Muscle of leg (tissue), 3 donors: ENCODE measurements at regions not wholly inside any gene's neighbourhood (a gene's known extent, or its start where the extent isn't known, plus 50 kb on each side); places are given as distances from the start of the nearest gene placed in this dataset.
A peak's percentile ranks its signal among the peaks of the same experiment; 100 is the strongest.
"Not testable (repeated sequence)": the region's sequence is repeated elsewhere in the genome, so short reads cannot be mapped to it uniquely, and the experiment has no call there.

Experiments
- DNase-seq: peaks from one replicate; pipeline ENCODE4 v3.0.0; 2013
- H3K27ac ChIP-seq: one replicate; pipeline ENCODE4 v1.5.1; 2013; ENCODE audit warnings: mild to moderate bottlenecking, low read length, control low read depth
- H3K27me3 ChIP-seq: one replicate; pipeline ENCODE4 v1.6.1; 2013; ENCODE audit warnings: low read length; ENCODE audit not compliant: control insufficient read depth, insufficient read depth
- H3K36me3 ChIP-seq: one replicate; pipeline ENCODE4 v1.6.1; 2013; ENCODE audit warnings: low read length; ENCODE audit not compliant: control insufficient read depth, insufficient read depth
- H3K4me1 ChIP-seq: one replicate; pipeline ENCODE4 v1.6.1; 2013; ENCODE audit warnings: low read length; ENCODE audit not compliant: control insufficient read depth, insufficient read depth
- H3K4me3 ChIP-seq: one replicate; pipeline ENCODE4 v1.5.1; 2013; ENCODE audit warnings: low read length, control low read depth
- H3K9me3 ChIP-seq: replicated peaks from 2 replicates; pipeline ENCODE4 v1.6.1; 2013; ENCODE audit warnings: low read depth, low read length; ENCODE audit not compliant: control insufficient read depth
- WGBS: methylation state at CpG from one replicate; pipeline ENCODE4 v1.1.5; 2013; ENCODE audit warnings: missing lambda C conversion rate; ENCODE audit not compliant: insufficient coverage; 5-methylcytosine and 5-hydroxymethylcytosine counted together

GRCh38 chr7:149714081-149714909 lies 59.1 kb downstream of the ZNF467 start:
- Histone ChIP-seq H3K27me3 (no peaks in the 10 kb centered on the region), H3K4me3 (peak overlapping the region; percentile 58), H3K4me1 (peaks cover 27% of the 10 kb centered on the region), H3K9me3 (peaks cover 14% of the 10 kb centered on the region), H3K27ac (peak overlapping the region; percentile 35), H3K36me3 (no peaks in the 10 kb centered on the region)
- peak; percentile 96 for DNase-seq
- WGBS: 3% methylated on average over 70 of the region's 88 CpGs

- Histone ChIP-seq H3K4me1 (peaks cover 25% of the 10 kb centered on the region), H3K27me3 (no peaks in the 10 kb centered on the region), H3K36me3 (no peaks in the 10 kb centered on the region), H3K9me3 (peaks cover 18% of the 10 kb centered on the region), H3K27ac (no peak overlapping the region), H3K4me3 (peak overlapping the region; percentile 58)
- no peak for DNase-seq
- WGBS: 90% methylated on average over 23 of the region's 26 CpGs
These were observed 59.7 kb downstream of the ZNF467 start for GRCh38 chr7:149713731-149714068.

- Histone ChIP-seq H3K4me1 (peaks cover 25% of the 10 kb centered on the region), H3K27ac (no peak overlapping the region), H3K36me3 (no peaks in the 10 kb centered on the region), H3K27me3 (no peaks in the 10 kb centered on the region), H3K9me3 (peaks cover 19% of the 10 kb centered on the region), H3K4me3 (no peak overlapping the region)
- no peak for DNase-seq
- WGBS: 86% methylated on average over 11 of the region's 16 CpGs
These were observed 60.2 kb downstream of the ZNF467 start for GRCh38 chr7:149713061-149713730.

- Histone ChIP-seq H3K27ac (no peak overlapping the region), H3K4me1 (no peaks in the 10 kb centered on the region), H3K4me3 (no peak overlapping the region), H3K27me3 (no peaks in the 10 kb centered on the region), H3K9me3 (peaks cover 14% of the 10 kb centered on the region), H3K36me3 (no peaks in the 10 kb centered on the region)
- no peak for DNase-seq
- 90% methylated on average over 2 of the region's 7 CpGs for WGBS
These were observed 65.4 kb downstream of the ZNF467 start for GRCh38 chr7:149708026-149708425.

GRCh38 chr7:149707448-149707886 lies 65.9 kb downstream of the ZNF467 start:
- H3K36me3 ChIP-seq: no peaks in the 10 kb centered on the region
- H3K27ac ChIP-seq: no peak overlapping the region
- peaks cover 12% of the 10 kb centered on the region for H3K9me3 ChIP-seq
- 64% methylated on average over 1 of the region's 1 CpG for WGBS
- H3K4me3 ChIP-seq: no peak overlapping the region
- no peak for DNase-seq
- no peaks in the 10 kb centered on the region for H3K4me1 ChIP-seq
- no peaks in the 10 kb centered on the region for H3K27me3 ChIP-seq

- H3K27me3 ChIP-seq: no peaks in the 10 kb centered on the region
- H3K9me3 ChIP-seq: peaks cover 10% of the 10 kb centered on the region
- no peaks in the 10 kb centered on the region for H3K4me1 ChIP-seq
- H3K4me3 ChIP-seq: no peak overlapping the region
- DNase-seq: no peak
- no peaks in the 10 kb centered on the region for H3K36me3 ChIP-seq
- H3K27ac ChIP-seq: no peak overlapping the region
- 68% methylated on average over 3 of the region's 3 CpGs for WGBS
These were observed 67.0 kb downstream of the ZNF467 start for GRCh38 chr7:149706398-149706797.

- Histone ChIP-seq H3K36me3 (no peaks in the 10 kb centered on the region), H3K4me1 (no peaks in the 10 kb centered on the region), H3K27ac (no peak overlapping the region), H3K9me3 (peaks cover 7% of the 10 kb centered on the region), H3K4me3 (no peak overlapping the region), H3K27me3 (no peaks in the 10 kb centered on the region)
- WGBS: 100% methylated on average over 1 of the region's 2 CpGs
- DNase-seq: no peak
These were observed 68.9 kb downstream of the ZNF467 start for GRCh38 chr7:149704507-149704906.

GRCh38 chr7:149703044-149703650 lies 70.2 kb downstream of the ZNF467 start:
- Histone ChIP-seq H3K4me1 (no peaks in the 10 kb centered on the region), H3K36me3 (no peaks in the 10 kb centered on the region), H3K4me3 (no peak overlapping the region), H3K27ac (no peak overlapping the region), H3K9me3 (peaks cover 3% of the 10 kb centered on the region), H3K27me3 (no peaks in the 10 kb centered on the region)
- 61% methylated on average over 5 of the region's 7 CpGs for WGBS
- DNase-seq: no peak

- 92% methylated on average over 14 of the region's 14 CpGs for WGBS
- H3K27ac ChIP-seq: no peak overlapping the region
These were observed 71.7 kb downstream of the ZNF467 start for GRCh38 chr7:149701495-149702240.

GRCh38 chr7:149697767-149698166 lies 75.6 kb downstream of the ZNF467 start:
- peaks cover 15% of the 10 kb centered on the region for H3K27me3 ChIP-seq
- not testable (repeated sequence) for H3K36me3 ChIP-seq, H3K4me3 ChIP-seq, H3K9me3 ChIP-seq, H3K27ac ChIP-seq, DNase-seq, H3K4me1 ChIP-seq
- no CpG with 5 or more reads among the region's 5 CpGs for WGBS

More at GRCh38 chr7:149701495-149702240, 71.7 kb downstream of the ZNF467 start:
- Histone ChIP-seq H3K4me3 (no peak overlapping the region), H3K9me3 (peaks cover 3% of the 10 kb centered on the region), H3K4me1 (no peaks in the 10 kb centered on the region), H3K27me3 (no peaks in the 10 kb centered on the region), H3K36me3 (no peaks in the 10 kb centered on the region)
- DNase-seq: no peak
